ENCODE measurements at regions not wholly inside any gene's neighbourhood (a gene's known extent, or its start where the extent isn't known, plus 50 kb on each side); places are given as distances from the start of the nearest gene placed in this dataset.

- TF ChIP-seq CTCF (IDR thresholded peaks at IDR 0.05): no peak
- DNase-seq (ENCODE audit: low spot score) (no peak), ATAC-seq (ENCODE audit: low FRiP score) (no peak)
Measured at GRCh38 chr3:150096700-150097587, 126.2 kb upstream of the PFN2 start.

- no peak for TF ChIP-seq CTCF (IDR thresholded peaks at IDR 0.05)
- DNase-seq (ENCODE audit: low spot score): no peak
- no peak for ATAC-seq (ENCODE audit: low FRiP score)
Measured at GRCh38 chr3:150094150-150094933, 123.6 kb upstream of the PFN2 start.

GRCh38 chr3:150091626-150092025 is 120.9 kb upstream of the PFN2 start:
- no peak for TF ChIP-seq CTCF (IDR thresholded peaks at IDR 0.05)
- no peak for ATAC-seq (ENCODE audit: low FRiP score)

GRCh38 chr3:150090877-150091276 is 120.2 kb upstream of the PFN2 start:
- no peak for TF ChIP-seq CTCF (IDR thresholded peaks at IDR 0.05)
- DNase-seq (ENCODE audit: low spot score) (no peak), ATAC-seq (ENCODE audit: low FRiP score) (no peak)

More at GRCh38 chr3:150091626-150092025, 120.9 kb upstream of the PFN2 start:
- DNase-seq (ENCODE audit: low spot score): no peak

GRCh38 chr3:150090006-150090405 is 119.3 kb upstream of the PFN2 start:
- ATAC-seq (ENCODE audit: low FRiP score) (no peak), DNase-seq (ENCODE audit: low spot score) (no peak)
- no peak for TF ChIP-seq CTCF (IDR thresholded peaks at IDR 0.05)

GRCh38 chr3:150084128-150084527 is 113.4 kb upstream of the PFN2 start:
- ATAC-seq (ENCODE audit: low FRiP score): no peak
- no peak for DNase-seq (ENCODE audit: low spot score)
- no peak for TF ChIP-seq CTCF (IDR thresholded peaks at IDR 0.05)

Measured in omental fat pad (tissue), 3 donors.